GM12874 (cell line): ENCODE measurements at regions not wholly inside any gene's neighbourhood (a gene's known extent, or its start where the extent isn't known, plus 50 kb on each side); places are given as distances from the start of the nearest gene placed in this dataset.

Source experiments
- TF ChIP-seq, protein P1 (sequence below): IDR thresholded peaks from 2 replicates; pipeline ENCODE4 v1.5.1; 2011; ENCODE audit warnings: low read depth, mild to moderate bottlenecking, control low read depth, low read length, moderate library complexity; ENCODE audit not compliant: insufficient read depth

DNA sequence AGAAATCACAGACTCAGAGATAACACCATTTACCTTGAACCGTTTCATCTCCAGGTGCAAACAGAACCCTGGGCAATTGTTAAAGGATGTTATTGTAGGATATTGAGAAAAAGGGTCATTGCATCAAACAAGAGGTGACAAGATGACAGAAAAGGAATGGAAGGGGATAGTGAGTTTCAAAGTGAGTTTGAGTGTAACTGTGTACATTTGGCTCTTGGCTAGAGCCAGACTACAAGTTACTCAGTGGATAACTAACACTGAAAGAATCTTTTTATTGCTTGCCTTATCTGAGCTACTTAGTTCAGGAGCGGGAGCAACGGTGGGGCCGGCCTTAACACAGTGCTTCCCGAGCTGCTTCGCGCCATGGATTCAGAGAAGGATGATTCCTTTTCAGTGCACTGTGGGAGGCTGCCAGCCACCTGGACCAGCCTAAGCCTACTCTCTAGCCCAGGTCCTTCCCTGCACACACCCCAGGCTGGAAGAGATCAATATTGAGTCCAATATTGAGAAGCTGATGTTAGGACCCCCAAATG lies 193.4 kb downstream of the ATPSCKMT start:
- TF ChIP-seq, protein P1, sequence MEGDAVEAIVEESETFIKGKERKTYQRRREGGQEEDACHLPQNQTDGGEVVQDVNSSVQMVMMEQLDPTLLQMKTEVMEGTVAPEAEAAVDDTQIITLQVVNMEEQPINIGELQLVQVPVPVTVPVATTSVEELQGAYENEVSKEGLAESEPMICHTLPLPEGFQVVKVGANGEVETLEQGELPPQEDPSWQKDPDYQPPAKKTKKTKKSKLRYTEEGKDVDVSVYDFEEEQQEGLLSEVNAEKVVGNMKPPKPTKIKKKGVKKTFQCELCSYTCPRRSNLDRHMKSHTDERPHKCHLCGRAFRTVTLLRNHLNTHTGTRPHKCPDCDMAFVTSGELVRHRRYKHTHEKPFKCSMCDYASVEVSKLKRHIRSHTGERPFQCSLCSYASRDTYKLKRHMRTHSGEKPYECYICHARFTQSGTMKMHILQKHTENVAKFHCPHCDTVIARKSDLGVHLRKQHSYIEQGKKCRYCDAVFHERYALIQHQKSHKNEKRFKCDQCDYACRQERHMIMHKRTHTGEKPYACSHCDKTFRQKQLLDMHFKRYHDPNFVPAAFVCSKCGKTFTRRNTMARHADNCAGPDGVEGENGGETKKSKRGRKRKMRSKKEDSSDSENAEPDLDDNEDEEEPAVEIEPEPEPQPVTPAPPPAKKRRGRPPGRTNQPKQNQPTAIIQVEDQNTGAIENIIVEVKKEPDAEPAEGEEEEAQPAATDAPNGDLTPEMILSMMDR, result no peak

DNA sequence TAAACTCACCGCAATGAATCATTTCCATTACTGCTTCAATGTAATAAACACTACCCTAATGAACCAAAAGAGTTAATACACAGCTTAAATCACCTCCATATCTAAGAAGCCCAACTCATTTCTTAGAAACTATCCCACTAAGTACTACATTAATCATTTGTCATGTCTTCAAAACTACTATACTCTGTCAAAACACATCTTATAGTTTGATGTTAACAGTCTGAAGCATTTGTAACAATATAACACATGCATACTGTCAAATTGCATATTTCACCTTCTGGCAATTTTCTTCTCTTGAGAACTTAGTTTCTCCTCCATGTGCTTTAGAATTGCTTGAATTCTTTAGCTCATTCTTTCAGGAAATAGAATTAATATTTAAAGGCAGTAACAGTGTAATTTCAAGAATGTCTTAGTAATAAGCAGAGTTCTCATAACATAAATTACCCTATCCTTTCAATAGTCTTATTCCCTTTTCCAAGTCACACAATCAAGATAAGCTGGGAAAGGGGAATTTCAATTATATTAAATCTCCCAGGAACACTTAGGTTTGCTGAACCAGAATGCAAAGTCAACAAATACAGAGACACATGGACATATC lies 199.7 kb downstream of the ATPSCKMT start:
- TF ChIP-seq, protein P1, result no peak

- TF ChIP-seq, protein P1, result no peak
Measured at GRCh38 chr5:10046676-10047075, 203.0 kb downstream of the ATPSCKMT start.

DNA sequence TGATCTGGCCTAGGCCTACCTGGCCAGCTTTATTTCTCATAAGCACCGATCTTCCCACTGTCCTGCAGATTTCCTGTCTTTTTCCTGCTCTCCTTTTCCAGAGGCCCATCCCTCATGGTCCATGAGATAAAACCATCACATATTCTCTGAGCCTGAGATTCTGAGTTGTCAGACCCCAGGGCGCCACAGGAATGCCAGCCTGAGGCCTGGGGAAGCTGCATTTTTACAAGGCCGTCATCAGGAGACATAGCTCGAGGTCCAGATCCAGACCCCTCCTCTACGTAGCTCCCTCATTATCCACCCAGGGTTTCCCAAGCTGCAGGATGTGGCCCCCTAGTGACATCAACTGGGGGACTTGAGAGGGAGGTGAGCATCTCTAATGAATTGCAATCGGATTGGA lies 204.3 kb downstream of the ATPSCKMT start:
- TF ChIP-seq, protein P1, result no peak

DNA sequence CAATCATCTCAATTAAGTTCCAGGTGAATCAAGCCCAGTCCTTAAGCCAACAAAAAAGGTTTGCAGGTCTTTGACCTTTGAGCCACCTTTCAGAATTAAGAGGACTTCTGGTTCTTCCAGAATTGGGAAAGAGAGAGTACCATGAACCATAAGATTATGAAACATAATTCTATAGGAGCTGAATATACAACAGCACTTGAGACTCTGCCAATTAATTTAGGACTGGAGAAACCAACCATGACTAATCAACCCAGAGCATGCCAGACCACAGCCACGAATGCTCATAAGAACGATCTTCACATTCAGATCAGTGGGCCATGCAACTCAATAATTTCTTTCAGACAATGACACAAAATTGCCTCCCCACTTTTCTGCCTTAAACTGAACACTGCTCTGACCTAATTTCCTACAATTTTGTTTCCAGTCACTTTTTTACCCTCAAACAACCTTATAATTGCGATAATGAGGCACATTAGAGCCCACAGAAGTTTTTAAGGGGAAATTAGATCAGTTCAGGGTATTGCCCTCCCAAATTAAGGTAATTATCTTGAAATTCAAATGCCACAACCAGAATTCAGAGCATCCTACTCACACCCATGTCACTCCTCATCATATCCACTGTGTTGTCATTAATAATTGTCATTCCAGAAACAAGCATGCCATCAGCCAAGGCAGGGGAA lies 213.4 kb downstream of the ATPSCKMT start:
- TF ChIP-seq, protein P1, result no peak

GRCh38 chr5:10034001-10034400 lies 215.7 kb downstream of the ATPSCKMT start:
- TF ChIP-seq, protein P1, result no peak

DNA sequence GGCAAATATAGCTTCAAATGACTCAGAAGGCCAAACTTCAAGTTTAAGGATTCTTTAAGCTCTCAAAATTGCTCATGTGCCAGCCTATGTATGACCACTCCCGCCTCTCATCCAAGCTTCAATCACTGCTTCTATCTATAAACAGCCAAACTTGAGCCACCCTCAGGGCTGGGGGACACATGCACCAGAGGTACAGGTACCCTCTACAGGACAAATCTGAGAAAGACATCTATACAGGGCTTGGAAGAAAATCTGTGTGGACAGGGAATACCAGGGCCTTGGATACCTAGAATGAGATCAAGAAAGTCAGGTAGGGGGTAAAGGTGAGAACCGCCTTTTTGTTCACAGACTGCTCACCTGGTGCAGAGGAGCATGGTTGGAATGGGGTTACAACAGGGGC lies 217.9 kb downstream of the ATPSCKMT start:
- TF ChIP-seq, protein P1, result no peak
